ENCODE measurements at regions not wholly inside any gene's neighbourhood (a gene's known extent, or its start where the extent isn't known, plus 50 kb on each side); places are given as distances from the start of the nearest gene placed in this dataset.

DNA sequence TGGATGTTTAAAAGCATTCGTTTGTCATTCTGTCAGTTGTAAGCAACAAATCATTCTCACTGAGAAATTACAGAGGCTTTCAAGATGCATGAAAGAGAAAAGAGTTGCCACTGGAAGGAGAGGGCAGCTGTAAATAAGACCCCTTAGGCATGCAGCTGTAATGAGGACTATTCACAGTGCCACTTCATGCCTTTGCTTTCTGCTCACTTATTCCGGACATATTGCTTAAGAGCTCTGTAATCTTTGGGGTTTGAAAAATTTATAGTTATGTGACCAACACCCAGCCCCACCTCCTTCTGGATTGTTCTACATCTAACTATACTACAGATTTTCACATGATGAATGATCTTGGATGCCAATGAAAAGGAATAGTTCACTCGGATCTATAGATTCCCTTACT, 194.8 kb upstream of the DCN start:
- H3K4me2 ChIP-seq (ENCODE audit: low read depth, low read length, poor library complexity, severe bottlenecking), result no peak overlapping the region
- H3K27me3 ChIP-seq (ENCODE audit: low read length), result no peaks in the 10 kb centered on the region
- no peak overlapping the region for H3K4me3 ChIP-seq (ENCODE audit: insufficient read depth, low read length, poor library complexity, severe bottlenecking)
- no peak overlapping the region for H2AFZ ChIP-seq (ENCODE audit: low read depth, low read length, severe bottlenecking)
- H3K79me2 ChIP-seq (ENCODE audit: insufficient read depth, low read length), result no peaks in the 10 kb centered on the region
- H3F3A ChIP-seq (ENCODE audit: insufficient read depth), result no peaks in the 10 kb centered on the region
- TF ChIP-seq CTCF (IDR thresholded peaks at IDR 0.05; ENCODE audit: insufficient read depth, low read length, poor library complexity, severe bottlenecking) (no peak), EZH2phosphoT487 (conservative IDR thresholded peaks at IDR 0.05; ENCODE audit: low read length) (no peak)
- H3K9me3 ChIP-seq (ENCODE audit: insufficient read depth, low read length), result no peaks in the 10 kb centered on the region
- no peak overlapping the region for H3K9ac ChIP-seq (ENCODE audit: low read length)
- no peaks in the 10 kb centered on the region for H3K9me2 ChIP-seq (replicated peaks; ENCODE audit: insufficient read depth, low read length)
- no peaks in the 10 kb centered on the region for H3K36me3 ChIP-seq (ENCODE audit: low read length)
- H4K20me1 ChIP-seq (ENCODE audit: low read depth, low read length), result no peaks in the 10 kb centered on the region
- no peak overlapping the region for H3K27ac ChIP-seq (ENCODE audit: low read depth, low read length)

GRCh38 chr12:91373086-91373485, 190.5 kb upstream of the DCN start:
- Histone ChIP-seq H3K9ac (ENCODE audit: low read length) (no peak overlapping the region), H3K79me2 (ENCODE audit: insufficient read depth, low read length) (no peaks in the 10 kb centered on the region), H3K27ac (ENCODE audit: low read depth, low read length) (no peak overlapping the region), H3K9me3 (ENCODE audit: insufficient read depth, low read length) (no peaks in the 10 kb centered on the region), H3K9me2 (replicated peaks; ENCODE audit: insufficient read depth, low read length) (no peaks in the 10 kb centered on the region), H3K36me3 (ENCODE audit: low read length) (no peaks in the 10 kb centered on the region), H4K20me1 (ENCODE audit: low read depth, low read length) (no peaks in the 10 kb centered on the region), H3F3A (ENCODE audit: insufficient read depth) (no peaks in the 10 kb centered on the region), H3K4me2 (ENCODE audit: low read depth, low read length, poor library complexity, severe bottlenecking) (no peak overlapping the region), H3K27me3 (ENCODE audit: low read length) (no peaks in the 10 kb centered on the region), H3K4me3 (ENCODE audit: insufficient read depth, low read length, poor library complexity, severe bottlenecking) (no peak overlapping the region), H2AFZ (ENCODE audit: low read depth, low read length, severe bottlenecking) (no peak overlapping the region)
- TF ChIP-seq EZH2phosphoT487 (conservative IDR thresholded peaks at IDR 0.05; ENCODE audit: low read length) (no peak), CTCF (IDR thresholded peaks at IDR 0.05; ENCODE audit: insufficient read depth, low read length, poor library complexity, severe bottlenecking) (no peak)

GRCh38 chr12:91370086-91370868, 187.7 kb upstream of the DCN start:
- H3K9me3 ChIP-seq (ENCODE audit: insufficient read depth, low read length), result no peaks in the 10 kb centered on the region
- no peaks in the 10 kb centered on the region for H3K36me3 ChIP-seq (ENCODE audit: low read length)
- no peaks in the 10 kb centered on the region for H3K79me2 ChIP-seq (ENCODE audit: insufficient read depth, low read length)
- H3K27ac ChIP-seq (ENCODE audit: low read depth, low read length), result no peak overlapping the region
- H3K4me3 ChIP-seq (ENCODE audit: insufficient read depth, low read length, poor library complexity, severe bottlenecking), result no peak overlapping the region
- H3K9me2 ChIP-seq (replicated peaks; ENCODE audit: insufficient read depth, low read length), result no peaks in the 10 kb centered on the region
- no peaks in the 10 kb centered on the region for H3K27me3 ChIP-seq (ENCODE audit: low read length)
- H4K20me1 ChIP-seq (ENCODE audit: low read depth, low read length), result no peaks in the 10 kb centered on the region
- H3K9ac ChIP-seq (ENCODE audit: low read length), result no peak overlapping the region
- no peak overlapping the region for H3K4me2 ChIP-seq (ENCODE audit: low read depth, low read length, poor library complexity, severe bottlenecking)
- no peak overlapping the region for H2AFZ ChIP-seq (ENCODE audit: low read depth, low read length, severe bottlenecking)
- no peaks in the 10 kb centered on the region for H3F3A ChIP-seq (ENCODE audit: insufficient read depth)
- TF ChIP-seq CTCF (IDR thresholded peaks at IDR 0.05; ENCODE audit: insufficient read depth, low read length, poor library complexity, severe bottlenecking) (no peak), EZH2phosphoT487 (conservative IDR thresholded peaks at IDR 0.05; ENCODE audit: low read length) (no peak)

Measured in SU-DHL-6 (cell line).